HEK293T (cell line): ENCODE measurements at regions not wholly inside any gene's neighbourhood (a gene's known extent, or its start where the extent isn't known, plus 50 kb on each side); places are given as distances from the start of the nearest gene placed in this dataset.

ENCODE experiments used
- CTCF ChIA-PET: fragments of 350-600 bp; formaldehyde crosslinking; extraction: SDS; loops from one replicate; lab custom pipeline; 2021; ENCODE audit warnings: antibody characterized with exemption, inconsistent platforms; lab: Yijun Ruan, JAX
- POLR2A ChIA-PET: fragments of 350-600 bp; formaldehyde crosslinking; extraction: SDS; loops from one replicate; lab custom pipeline; 2020; ENCODE audit warnings: antibody characterized with exemption, inconsistent platforms; lab: Yijun Ruan, JAX
- DNase-seq: peaks from one replicate; pipeline ENCODE4 v3.0.0; 2012; ENCODE audit warnings: mixed read lengths; ENCODE audit errors: extremely low spot score
- ARNT ChIP-seq: fragments of 450-650 bp; IDR thresholded peaks from 2 replicates; pipeline ENCODE4 v1.6.1; 2017; ENCODE audit warnings: mild to moderate bottlenecking
- BHLHE40 ChIP-seq: fragments of 450-650 bp; IDR thresholded peaks from 2 replicates; pipeline ENCODE4 v1.6.1; 2016; ENCODE audit warnings: mild to moderate bottlenecking, moderate library complexity, borderline replicate concordance
- CTBP1 ChIP-seq: fragments of 450-650 bp; IDR thresholded peaks from 2 replicates; pipeline ENCODE4 v1.6.1; 2016; ENCODE audit warnings: borderline replicate concordance
- ELF4 ChIP-seq: fragments of 450-650 bp; IDR thresholded peaks from 2 replicates; pipeline ENCODE4 v1.6.1; 2017; ENCODE audit warnings: antibody characterized with exemption
- FOXA1 ChIP-seq: fragments of 450-650 bp; IDR thresholded peaks from 2 replicates; pipeline ENCODE4 v1.6.1; 2016; ENCODE audit warnings: mild to moderate bottlenecking
- FOXK2 ChIP-seq: fragments of 450-650 bp; IDR thresholded peaks from 2 replicates; pipeline ENCODE4 v1.6.1; 2016; ENCODE audit warnings: mild to moderate bottlenecking
- FOXM1 ChIP-seq: fragments of 450-650 bp; IDR thresholded peaks from 2 replicates; pipeline ENCODE4 v1.6.1; 2017; ENCODE audit warnings: mild to moderate bottlenecking, borderline replicate concordance
- HDGF ChIP-seq: fragments of 450-650 bp; IDR thresholded peaks from 2 replicates; pipeline ENCODE4 v1.6.1; 2017; ENCODE audit warnings: antibody characterized with exemption, borderline replicate concordance
- L3MBTL2 ChIP-seq: fragments of 450-650 bp; conservative IDR thresholded peaks from 2 replicates; pipeline ENCODE4 v1.6.1; 2016; ENCODE audit warnings: mild to moderate bottlenecking
- LEF1 ChIP-seq: fragments of 450-650 bp; IDR thresholded peaks from 2 replicates; pipeline ENCODE4 v1.6.1; 2017; ENCODE audit warnings: mild to moderate bottlenecking, borderline replicate concordance
- NFRKB ChIP-seq: fragments of 450-650 bp; IDR thresholded peaks from 2 replicates; pipeline ENCODE4 v1.6.1; 2016; ENCODE audit warnings: mild to moderate bottlenecking, moderate library complexity
- SP1 ChIP-seq: fragments of 450-650 bp; IDR thresholded peaks from 2 replicates; pipeline ENCODE4 v1.6.1; 2017
- SUZ12 ChIP-seq: fragments of 450-650 bp; IDR thresholded peaks from 2 replicates; pipeline ENCODE4 v1.6.1; 2016; ENCODE audit warnings: mild to moderate bottlenecking
- TARDBP ChIP-seq: fragments of 450-650 bp; IDR thresholded peaks from 2 replicates; pipeline ENCODE4 v1.6.1; 2016
- ZNF384 ChIP-seq: fragments of 450-650 bp; IDR thresholded peaks from 2 replicates; pipeline ENCODE4 v1.6.1; 2016
- TF ChIP-seq, protein P1 (sequence below): fragments of 450-650 bp; IDR thresholded peaks from 2 replicates; pipeline ENCODE4 v1.6.1; 2016

DNA sequence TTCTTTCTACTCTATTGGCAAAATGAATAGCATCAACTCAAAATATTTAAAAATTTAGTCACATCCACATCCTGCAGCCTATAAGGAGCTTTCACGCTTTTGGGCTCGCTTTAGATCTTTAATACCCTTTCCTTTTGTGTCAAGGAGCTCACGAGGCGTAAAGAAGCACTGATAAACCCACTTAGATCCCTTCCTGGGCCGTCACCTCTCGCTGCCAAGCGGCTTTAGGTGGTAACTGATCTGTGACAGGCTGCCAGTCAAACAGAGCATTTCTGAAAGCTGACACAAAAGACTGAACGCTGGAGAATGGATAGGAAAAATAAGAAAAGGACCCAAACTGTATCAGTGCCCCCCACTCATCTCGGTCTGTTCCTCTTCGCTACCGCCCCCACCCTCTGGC, 385.7 kb upstream of the MMS22L start:
- TF ChIP-seq HDGF (no peak), FOXK2 (no peak), SP1 (no peak), ZNF384 (no peak), FOXA1 (no peak), L3MBTL2 (no peak), SUZ12 (no peak), NFRKB (no peak), ELF4 (no peak), CTBP1 (no peak)
- ChIA-PET CTCF (no interaction called here), POLR2A (no interaction called here)
- no peak for DNase-seq

- no peak for DNase-seq
- CTCF ChIA-PET = no interaction called here
- TF ChIP-seq BHLHE40 (no peak), ARNT (no peak), ZNF384 (no peak), FOXK2 (no peak), L3MBTL2 (no peak), ELF4 (no peak), FOXM1 (no peak), CTBP1 (no peak), FOXA1 (no peak), TARDBP (no peak), HDGF (no peak), LEF1 (no peak), SP1 (no peak), NFRKB (no peak)
- TF ChIP-seq, protein P1, sequence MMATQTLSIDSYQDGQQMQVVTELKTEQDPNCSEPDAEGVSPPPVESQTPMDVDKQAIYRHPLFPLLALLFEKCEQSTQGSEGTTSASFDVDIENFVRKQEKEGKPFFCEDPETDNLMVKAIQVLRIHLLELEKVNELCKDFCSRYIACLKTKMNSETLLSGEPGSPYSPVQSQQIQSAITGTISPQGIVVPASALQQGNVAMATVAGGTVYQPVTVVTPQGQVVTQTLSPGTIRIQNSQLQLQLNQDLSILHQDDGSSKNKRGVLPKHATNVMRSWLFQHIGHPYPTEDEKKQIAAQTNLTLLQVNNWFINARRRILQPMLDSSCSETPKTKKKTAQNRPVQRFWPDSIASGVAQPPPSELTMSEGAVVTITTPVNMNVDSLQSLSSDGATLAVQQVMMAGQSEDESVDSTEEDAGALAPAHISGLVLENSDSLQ = no peak
- POLR2A ChIA-PET = no interaction called here
Observed at GRCh38 chr6:97669191-97670031, 386.4 kb upstream of the MMS22L start.

DNA sequence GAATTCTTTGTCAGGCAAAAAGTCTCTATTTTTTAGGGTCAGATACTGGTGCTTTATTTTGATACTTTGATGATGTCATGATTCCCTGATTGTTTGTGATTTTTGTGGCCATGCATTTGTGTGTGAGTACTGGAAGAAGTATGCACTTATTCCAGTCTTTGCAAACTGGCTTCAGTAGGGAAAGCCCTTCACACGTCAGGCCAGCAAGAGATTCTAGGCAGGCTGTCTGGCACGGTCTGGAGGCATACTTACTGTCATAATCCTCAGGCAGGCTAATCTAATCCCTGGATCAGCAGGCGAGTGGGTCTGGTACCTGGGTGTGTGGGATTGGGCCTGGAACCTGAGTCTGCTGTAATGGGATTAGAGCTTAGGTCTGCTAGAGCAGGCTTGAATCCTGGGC, 391.8 kb upstream of the MMS22L start:
- ChIA-PET POLR2A (no interaction called here), CTCF (interaction anchor here (0.7 kb wide), 1 partner anchor 864 kb away, joined by 4 read pairs; no protein-coding TSS in a partner anchor)
- DNase-seq = no peak
- TF ChIP-seq ELF4 (no peak), NFRKB (no peak)

- ChIA-PET CTCF (no interaction called here), POLR2A (no interaction called here)
- no peak for DNase-seq
- TF ChIP-seq BHLHE40 (no peak), FOXA1 (no peak), SP1 (no peak), ZNF384 (no peak)
Observed at GRCh38 chr6:97677626-97678025, 394.6 kb upstream of the MMS22L start.

GRCh38 chr6:97687916-97688315, 404.9 kb upstream of the MMS22L start:
- POLR2A ChIA-PET = no interaction called here
- DNase-seq = no peak
- no peak for TF ChIP-seq TARDBP
- CTCF ChIA-PET = no interaction called here

DNA sequence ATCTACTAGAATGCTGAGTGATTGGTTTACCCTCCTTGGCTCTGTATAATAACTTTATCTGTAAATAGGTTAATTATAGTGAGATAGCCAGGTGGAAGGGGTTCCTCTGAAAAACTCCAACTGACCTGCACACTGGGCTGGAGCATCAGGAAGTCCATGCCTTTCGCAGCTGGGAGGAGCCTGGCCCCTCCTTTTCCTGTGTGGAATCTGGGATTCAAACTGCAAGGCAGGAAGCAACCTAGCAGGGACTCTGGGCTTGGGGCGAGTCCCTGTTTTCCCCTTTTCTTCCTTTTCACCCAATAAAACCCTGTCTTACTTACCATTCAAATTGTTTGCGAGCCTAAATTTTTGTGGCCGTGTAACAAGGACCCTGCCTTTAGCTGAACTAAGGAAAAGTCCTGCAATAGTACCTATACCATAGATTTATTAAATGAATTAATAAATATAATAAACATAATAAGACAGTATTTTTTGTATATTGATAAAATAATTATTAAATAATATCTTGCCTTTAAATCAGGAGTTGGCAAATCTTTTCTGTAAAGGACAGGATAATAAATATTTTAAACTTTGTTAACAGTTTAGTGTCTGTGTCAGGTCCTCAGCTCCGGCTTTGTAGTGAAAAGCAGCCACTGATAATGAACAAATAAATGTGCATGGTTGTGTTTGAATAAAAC, 406.2 kb upstream of the MMS22L start:
- DNase-seq = no peak
- TF ChIP-seq SUZ12 (no peak), FOXA1 (no peak), HDGF (no peak), FOXM1 (no peak), FOXK2 (no peak), ARNT (no peak), LEF1 (no peak), TARDBP (no peak), NFRKB (no peak), SP1 (no peak), CTBP1 (no peak), BHLHE40 (no peak), L3MBTL2 (no peak), ELF4 (no peak), ZNF384 (no peak)
- TF ChIP-seq, protein P1 = no peak
- CTCF ChIA-PET = no interaction called here
- POLR2A ChIA-PET = no interaction called here

- POLR2A ChIA-PET = no interaction called here
- CTCF ChIA-PET = no interaction called here
- TF ChIP-seq L3MBTL2 (no peak), HDGF (no peak), FOXA1 (no peak), BHLHE40 (no peak), TARDBP (no peak), FOXM1 (no peak), NFRKB (no peak), SP1 (no peak), ZNF384 (no peak), FOXK2 (no peak), ELF4 (no peak), SUZ12 (no peak)
- TF ChIP-seq, protein P1 = no peak
- no peak for DNase-seq
Observed at GRCh38 chr6:97697456-97697855, 414.4 kb upstream of the MMS22L start.
